ENCODE measurements at regions not wholly inside any gene's neighbourhood (a gene's known extent, or its start where the extent isn't known, plus 50 kb on each side); places are given as distances from the start of the nearest gene placed in this dataset.

GRCh38 chr5:155807884-155808576, 518.9 kb upstream of the SGCD start:
- TF ChIP-seq CTCF (IDR thresholded peaks at IDR 0.05; ENCODE audit: low read length) (no peak), EZH2phosphoT487 (IDR thresholded peaks at IDR 0.05; ENCODE audit: low read length) (no peak), EZH2 (optimal IDR thresholded peaks at IDR 0.05; ENCODE audit: low read depth, low read length) (no peak)

All from MM.1S (cell line).